ENCODE measurements at regions not wholly inside any gene's neighbourhood (a gene's known extent, or its start where the extent isn't known, plus 50 kb on each side); places are given as distances from the start of the nearest gene placed in this dataset.

- H3K4me3 ChIP-seq: no peak overlapping the region
- no peaks in the 10 kb centered on the region for H3K9me3 ChIP-seq (ENCODE audit: low read depth)
- peak overlapping the region; percentile 24 for H3K4me2 ChIP-seq
- no peaks in the 10 kb centered on the region for H3K27me3 ChIP-seq
- 90% methylated on average over 2 of the region's 2 CpGs for WGBS (ENCODE audit: low lambda C conversion rate, missing lambda C conversion rate)
- H3K79me2 ChIP-seq: no peaks in the 10 kb centered on the region
- no peak overlapping the region for H2AFZ ChIP-seq
- peaks cover 25% of the 10 kb centered on the region for H3K4me1 ChIP-seq (ENCODE audit: insufficient read depth)
- H4K20me1 ChIP-seq (ENCODE audit: insufficient read depth, poor library complexity, severe bottlenecking): no peaks in the 10 kb centered on the region
- DNase-seq (ENCODE audit: low spot score): no peak
- no peaks in the 10 kb centered on the region for H3K36me3 ChIP-seq (replicated peaks; ENCODE audit: insufficient read depth, low read depth)
- TF ChIP-seq CTCF (IDR thresholded peaks at IDR 0.05; ENCODE audit: poor library complexity) (no peak), EZH2 (IDR thresholded peaks at IDR 0.05; ENCODE audit: borderline replicate concordance) (no peak)
- H3K9me2 ChIP-seq (replicated peaks; ENCODE audit: insufficient read depth): no peaks in the 10 kb centered on the region
- peak overlapping the region; percentile 38 for H3K27ac ChIP-seq
Measured at GRCh38 chr6:139544701-139545057, 170.2 kb upstream of the CITED2 start.

- no peaks in the 10 kb centered on the region for H3K79me2 ChIP-seq
- no peaks in the 10 kb centered on the region for H3K36me3 ChIP-seq (replicated peaks; ENCODE audit: insufficient read depth, low read depth)
- no peak overlapping the region for H3K4me3 ChIP-seq
- no peaks in the 10 kb centered on the region for H3K9me2 ChIP-seq (replicated peaks; ENCODE audit: insufficient read depth)
- DNase-seq (ENCODE audit: low spot score): no peak
- no peaks in the 10 kb centered on the region for H3K9me3 ChIP-seq (ENCODE audit: low read depth)
- WGBS (ENCODE audit: low lambda C conversion rate, missing lambda C conversion rate): 97% methylated on average over 3 of the region's 3 CpGs
- no peaks in the 10 kb centered on the region for H4K20me1 ChIP-seq (ENCODE audit: insufficient read depth, poor library complexity, severe bottlenecking)
- H3K4me1 ChIP-seq (ENCODE audit: insufficient read depth): peaks cover 24% of the 10 kb centered on the region
- H3K27me3 ChIP-seq: no peaks in the 10 kb centered on the region
- no peak for TF ChIP-seq CTCF (IDR thresholded peaks at IDR 0.05; ENCODE audit: poor library complexity)
- TF ChIP-seq EZH2phosphoT487 (IDR thresholded peaks at IDR 0.05; ENCODE audit: low read depth, severe bottlenecking, unreplicated experiment): no peak
- TF ChIP-seq EZH2 (IDR thresholded peaks at IDR 0.05; ENCODE audit: borderline replicate concordance): no peak
- H3K4me2 ChIP-seq: no peak overlapping the region
- H2AFZ ChIP-seq: no peak overlapping the region
- H3K27ac ChIP-seq: no peak overlapping the region
Measured at GRCh38 chr6:139542351-139542750, 167.9 kb upstream of the CITED2 start.

GRCh38 chr6:139540894-139541293, 166.4 kb upstream of the CITED2 start:
- Histone ChIP-seq H2AFZ (no peak overlapping the region), H3K27ac (no peak overlapping the region), H3K4me2 (no peak overlapping the region)

More at GRCh38 chr6:139540894-139541293, 166.4 kb upstream of the CITED2 start:
- Histone ChIP-seq H3K79me2 (no peaks in the 10 kb centered on the region), H3K27me3 (no peaks in the 10 kb centered on the region), H3K9me3 (ENCODE audit: low read depth) (no peaks in the 10 kb centered on the region), H3K9me2 (replicated peaks; ENCODE audit: insufficient read depth) (no peaks in the 10 kb centered on the region), H3K4me1 (ENCODE audit: insufficient read depth) (peaks cover 25% of the 10 kb centered on the region), H4K20me1 (ENCODE audit: insufficient read depth, poor library complexity, severe bottlenecking) (no peaks in the 10 kb centered on the region), H3K4me3 (no peak overlapping the region), H3K36me3 (replicated peaks; ENCODE audit: insufficient read depth, low read depth) (no peaks in the 10 kb centered on the region)
- TF ChIP-seq CTCF (IDR thresholded peaks at IDR 0.05; ENCODE audit: poor library complexity) (no peak), EZH2 (IDR thresholded peaks at IDR 0.05; ENCODE audit: borderline replicate concordance) (no peak), EZH2phosphoT487 (IDR thresholded peaks at IDR 0.05; ENCODE audit: low read depth, severe bottlenecking, unreplicated experiment) (no peak)
- 62% methylated on average over 1 of the region's 1 CpG for WGBS (ENCODE audit: low lambda C conversion rate, missing lambda C conversion rate)
- no peak for DNase-seq (ENCODE audit: low spot score)

Data from hepatocyte (in vitro differentiated cells).